Left lung (tissue), 4 donors: ENCODE measurements at regions not wholly inside any gene's neighbourhood (a gene's known extent, or its start where the extent isn't known, plus 50 kb on each side); places are given as distances from the start of the nearest gene placed in this dataset.

Experiments used
- ATAC-seq: fragments of 200-7000 bp; cut with Tn5 transposase; one replicate; pipeline ENCODE4 v1.9.1; 2020; ENCODE audit warnings: moderate library complexity
- DNase-seq, 4 donors: peaks; one replicate each; pipeline ENCODE4 v3.0.0-alpha.2; 2013 to 2020
- H3K27ac ChIP-seq, 2 donors: fragments of 200-600 bp; sonication (generic) in 1 of 2; one replicate each; pipeline versions ENCODE4 v1.5.0 to v1.8.0; 2020 to 2021
- H3K27me3 ChIP-seq, 2 donors: fragments of 200-600 bp; sonication (generic) in 1 of 2; one replicate each; pipeline versions ENCODE4 v1.5.0 to v1.8.0; 2020 to 2021
- H3K36me3 ChIP-seq, 2 donors: fragments of 200-600 bp; sonication (generic) in 1 of 2; one replicate each; pipeline versions ENCODE4 v1.5.0 to v1.8.0; 2020 to 2021
- H3K4me1 ChIP-seq, 2 donors: fragments of 200-600 bp; one replicate each; pipeline ENCODE4 v1.8.0; 2021
- H3K4me3 ChIP-seq, 2 donors: fragments of 200-600 bp; sonication (generic) in 1 of 2; one replicate each; pipeline versions ENCODE4 v1.5.0 to v1.8.0; 2020 to 2021; ENCODE audit warnings: mild to moderate bottlenecking in 1 of 2
- H3K9me3 ChIP-seq, 2 donors: fragments of 200-600 bp; sonication (generic) in 1 of 2; one replicate each; pipeline versions ENCODE4 v1.5.0 to v1.8.0; 2020 to 2021
- intact Hi-C, 2 donors: fragments of 100-400 bp; cut with DNase I; formaldehyde crosslinking; loops; one replicate each; pipeline versions ENCODE4 v1.11.2 to v1.14.2; 2022
- TF ChIP-seq, protein P1 (sequence below), 2 donors: fragments of 200-600 bp; sonication (generic) in 1 of 2; IDR thresholded peaks; one replicate each; pipeline versions ENCODE4 v1.5.0 to v1.8.0; 2021; ENCODE audit warnings: antibody characterized with exemption in 2 of 2
- donor health status: DM: no; HTN: yes; CAD: no.
- donor health status: DM: no; HTN: no; CAD: no.

GRCh38 chr5:111585946-111586345, 73.6 kb upstream of the STARD4 start:
- DNase-seq (no peak), ATAC-seq (no peak)
- Histone ChIP-seq H3K27me3 (no peaks in the 10 kb centered on the region), H3K4me1 (peaks cover 0 to 3% of the 10 kb centered on the region in 2 donors), H3K27ac (no peak overlapping the region), H3K4me3 (no peak overlapping the region), H3K36me3 (no peaks in the 10 kb centered on the region), H3K9me3 (no peaks in the 10 kb centered on the region)
- TF ChIP-seq, protein P1, sequence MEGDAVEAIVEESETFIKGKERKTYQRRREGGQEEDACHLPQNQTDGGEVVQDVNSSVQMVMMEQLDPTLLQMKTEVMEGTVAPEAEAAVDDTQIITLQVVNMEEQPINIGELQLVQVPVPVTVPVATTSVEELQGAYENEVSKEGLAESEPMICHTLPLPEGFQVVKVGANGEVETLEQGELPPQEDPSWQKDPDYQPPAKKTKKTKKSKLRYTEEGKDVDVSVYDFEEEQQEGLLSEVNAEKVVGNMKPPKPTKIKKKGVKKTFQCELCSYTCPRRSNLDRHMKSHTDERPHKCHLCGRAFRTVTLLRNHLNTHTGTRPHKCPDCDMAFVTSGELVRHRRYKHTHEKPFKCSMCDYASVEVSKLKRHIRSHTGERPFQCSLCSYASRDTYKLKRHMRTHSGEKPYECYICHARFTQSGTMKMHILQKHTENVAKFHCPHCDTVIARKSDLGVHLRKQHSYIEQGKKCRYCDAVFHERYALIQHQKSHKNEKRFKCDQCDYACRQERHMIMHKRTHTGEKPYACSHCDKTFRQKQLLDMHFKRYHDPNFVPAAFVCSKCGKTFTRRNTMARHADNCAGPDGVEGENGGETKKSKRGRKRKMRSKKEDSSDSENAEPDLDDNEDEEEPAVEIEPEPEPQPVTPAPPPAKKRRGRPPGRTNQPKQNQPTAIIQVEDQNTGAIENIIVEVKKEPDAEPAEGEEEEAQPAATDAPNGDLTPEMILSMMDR (IDR thresholded peaks at IDR 0.05), result no peak
- intact Hi-C loops, result no loop called here

- no peaks in the 10 kb centered on the region for H3K36me3 ChIP-seq
- H3K4me3 ChIP-seq, result no peak overlapping the region
- no peak for ATAC-seq
- TF ChIP-seq, protein P1 (IDR thresholded peaks at IDR 0.05), result no peak
- H3K9me3 ChIP-seq, result no peaks in the 10 kb centered on the region
- no peak for DNase-seq
- intact Hi-C loops, result no loop called here
- H3K4me1 ChIP-seq, result peaks cover 0 to 3% of the 10 kb centered on the region in 2 donors
- no peak overlapping the region for H3K27ac ChIP-seq
- H3K27me3 ChIP-seq, result no peaks in the 10 kb centered on the region
Observed at GRCh38 chr5:111585291-111585690, 73.0 kb upstream of the STARD4 start.

DNA sequence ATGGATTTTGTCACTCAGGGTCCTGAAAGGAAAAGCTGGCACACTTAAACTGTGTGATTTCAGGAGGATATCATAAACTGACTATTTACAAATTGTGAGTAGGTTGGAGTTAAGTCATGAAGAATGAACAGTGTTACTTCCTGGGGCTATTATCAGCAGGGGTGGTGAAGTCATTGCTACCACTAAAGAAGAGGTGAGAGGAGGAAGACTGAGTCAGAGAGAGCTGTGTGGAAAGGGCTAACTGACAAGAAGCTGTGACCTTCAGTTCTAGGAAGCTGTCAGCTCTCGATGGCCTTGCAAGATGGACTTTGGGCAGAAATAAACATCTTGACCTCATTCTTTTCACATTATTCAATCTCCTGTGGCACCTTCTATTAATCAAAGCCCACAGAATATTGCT, 72.3 kb upstream of the STARD4 start:
- H3K9me3 ChIP-seq, result peaks cover 0 to under 1% of the 10 kb centered on the region in 2 donors
- no peaks in the 10 kb centered on the region for H3K36me3 ChIP-seq
- no peak overlapping the region for H3K4me3 ChIP-seq
- ATAC-seq (peak; percentile 65), DNase-seq (no peak)
- intact Hi-C loops, result no loop called here
- TF ChIP-seq, protein P1 (IDR thresholded peaks at IDR 0.05), result no peak
- no peak overlapping the region for H3K27ac ChIP-seq
- no peaks in the 10 kb centered on the region for H3K27me3 ChIP-seq
- H3K4me1 ChIP-seq, result peaks cover 0 to 3% of the 10 kb centered on the region in 2 donors

GRCh38 chr5:111583758-111584203, 71.4 kb upstream of the STARD4 start:
- no peak for ATAC-seq
- peaks cover 0 to 3% of the 10 kb centered on the region in 2 donors for H3K4me1 ChIP-seq
- intact Hi-C loops, result no loop called here
- no peak overlapping the region for H3K4me3 ChIP-seq
- H3K27ac ChIP-seq, result no peak overlapping the region
- H3K27me3 ChIP-seq, result no peaks in the 10 kb centered on the region
- H3K9me3 ChIP-seq, result peaks cover 0 to 4% of the 10 kb centered on the region in 2 donors
- DNase-seq, result no peak
- no peaks in the 10 kb centered on the region for H3K36me3 ChIP-seq
- TF ChIP-seq, protein P1 (IDR thresholded peaks at IDR 0.05), result no peak

DNA sequence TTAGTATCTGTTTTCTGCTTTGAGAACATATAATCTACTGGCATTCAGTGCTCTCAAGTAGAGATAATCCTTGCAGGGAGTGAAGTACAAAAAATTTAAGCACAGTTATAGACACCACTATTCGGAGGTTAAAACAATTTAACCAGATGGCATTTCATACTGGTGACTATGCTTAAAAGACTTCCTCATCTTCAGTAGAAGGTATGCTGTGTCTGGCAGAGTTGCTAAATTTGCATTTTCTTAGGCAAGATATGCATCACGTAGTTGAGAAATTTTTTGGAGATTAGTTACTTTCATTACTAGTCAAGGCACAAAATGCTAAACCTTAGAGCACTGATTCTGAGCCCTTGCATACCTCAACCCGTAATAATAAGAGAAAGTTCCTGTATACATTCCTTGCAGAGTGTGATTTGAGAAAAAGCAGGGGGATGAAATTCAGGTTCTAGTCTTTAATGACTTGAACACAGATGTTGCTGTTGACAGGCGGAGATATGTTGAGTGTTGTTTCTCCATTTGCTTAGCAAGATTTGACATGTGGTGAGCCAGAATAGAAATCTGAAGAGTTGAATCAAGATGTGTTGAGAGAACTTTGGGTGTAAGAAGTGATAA, 70.8 kb upstream of the STARD4 start:
- no peak overlapping the region for H3K4me3 ChIP-seq
- H3K36me3 ChIP-seq, result no peaks in the 10 kb centered on the region
- H3K27me3 ChIP-seq, result no peaks in the 10 kb centered on the region
- peaks cover 0 to 7% of the 10 kb centered on the region in 2 donors for H3K9me3 ChIP-seq
- H3K4me1 ChIP-seq, result peaks cover 0 to 3% of the 10 kb centered on the region in 2 donors
- H3K27ac ChIP-seq, result no peak overlapping the region
- intact Hi-C loops, result no loop called here
- ATAC-seq (no peak), DNase-seq (peak in 1 of 4 donors; percentile 47)
- TF ChIP-seq, protein P1 (IDR thresholded peaks at IDR 0.05), result no peak
